Hippocampal formation (tissue), 2 donors: ENCODE measurements at regions not wholly inside any gene's neighbourhood (a gene's known extent, or its start where the extent isn't known, plus 50 kb on each side); places are given as distances from the start of the nearest gene placed in this dataset.

Experiments used
- DNase-seq, 2 donors: peaks; one replicate each; lab custom pipeline; 2025; lab: John Stamatoyannopoulos, UW

DNA sequence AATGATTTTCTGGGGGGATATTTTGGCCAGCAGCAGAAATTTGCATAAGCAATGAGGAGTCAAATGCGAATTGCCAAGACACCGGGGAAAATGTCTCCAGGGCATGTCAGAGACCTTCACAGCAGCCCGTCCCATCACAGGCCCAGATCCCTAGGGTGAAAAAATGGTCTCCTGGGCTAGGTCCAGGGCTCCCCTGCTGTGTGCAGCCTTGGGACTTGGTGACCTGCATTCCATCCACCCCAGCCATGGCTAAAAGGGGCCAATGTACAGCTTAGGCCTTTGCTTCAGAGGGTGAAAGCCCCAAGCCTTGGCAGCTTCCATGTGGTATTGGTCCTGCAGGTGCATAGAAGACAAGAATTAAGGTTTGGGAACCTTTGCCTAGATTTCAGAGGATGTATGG is 534.5 kb upstream of the MEF2C start:
- no peak for DNase-seq

DNA sequence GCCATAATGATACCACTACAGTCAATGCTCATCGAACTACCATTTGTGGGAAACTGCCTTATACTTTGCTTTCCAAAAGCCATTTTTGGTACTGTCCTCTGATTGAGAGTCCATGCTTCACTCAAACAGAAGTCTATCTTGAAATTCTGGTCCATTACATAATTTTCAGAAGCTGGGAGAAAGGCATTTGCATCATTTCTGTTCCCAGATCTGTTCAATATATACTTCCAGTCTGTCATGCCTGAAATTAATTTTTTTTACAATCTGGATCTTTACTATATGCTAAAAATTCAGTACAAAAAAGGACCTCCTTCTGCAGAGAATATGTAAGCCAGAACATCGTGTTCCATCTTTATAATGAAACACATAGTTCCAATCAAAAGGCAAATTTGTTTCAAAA is 528.9 kb upstream of the MEF2C start:
- no peak for DNase-seq

DNA sequence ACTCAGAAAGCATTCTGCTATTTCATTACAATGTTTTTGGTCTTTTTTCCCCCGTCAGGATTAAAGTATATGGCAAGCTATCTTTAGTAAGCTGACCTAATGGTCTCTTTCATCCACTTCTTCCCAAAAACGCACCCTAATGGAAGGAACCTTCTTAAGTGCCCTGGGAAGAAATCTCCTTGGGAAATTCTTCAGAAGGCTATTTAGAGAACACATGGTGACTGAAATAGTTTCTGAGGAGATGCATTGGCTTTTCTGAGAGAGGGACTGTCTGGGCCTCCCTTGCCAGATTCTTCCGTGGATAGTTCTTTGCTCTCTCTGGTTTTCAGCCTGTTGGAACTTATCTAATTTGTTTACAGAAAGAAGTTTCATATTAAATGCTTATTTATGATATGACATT is 524.1 kb upstream of the MEF2C start:
- no peak for DNase-seq

DNA sequence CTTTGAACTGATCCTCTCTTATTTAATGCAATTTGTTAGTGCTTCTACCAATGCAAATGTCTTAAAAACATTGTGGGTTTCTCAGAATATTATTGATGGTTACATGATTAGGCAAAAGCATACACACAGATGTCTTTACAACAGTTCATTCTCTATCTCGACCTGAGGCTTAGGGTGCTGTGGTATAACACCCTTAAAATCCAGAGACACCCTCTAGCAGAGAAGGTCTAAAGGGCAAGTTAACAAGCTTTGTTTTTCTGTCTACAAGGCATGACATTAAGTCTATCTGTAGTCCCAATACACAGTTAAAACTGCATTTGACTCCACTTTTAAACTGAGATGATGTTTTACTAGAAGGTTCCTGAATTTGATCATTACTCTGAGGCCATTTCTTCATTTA is 518.7 kb upstream of the MEF2C start:
- DNase-seq, result no peak

DNA sequence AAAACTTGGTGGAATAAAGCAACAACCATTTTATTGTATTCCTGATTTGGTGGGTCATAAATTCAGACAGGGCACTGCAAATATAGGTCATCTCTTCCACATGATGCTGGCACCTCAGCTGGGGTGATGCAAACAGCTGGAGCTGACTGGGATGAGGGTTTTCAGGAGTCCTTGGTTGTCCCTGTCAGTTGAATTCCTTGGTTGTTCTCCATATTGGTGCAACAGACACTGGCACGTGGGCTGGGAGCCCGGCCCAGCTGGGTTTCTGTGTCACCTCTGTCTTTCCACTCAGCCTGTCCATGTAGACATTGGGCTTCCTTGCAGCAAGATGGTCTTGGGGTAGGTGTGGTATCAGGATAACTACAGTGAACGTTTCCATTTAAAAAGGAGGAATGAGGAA is 518.0 kb upstream of the MEF2C start:
- no peak for DNase-seq

DNA sequence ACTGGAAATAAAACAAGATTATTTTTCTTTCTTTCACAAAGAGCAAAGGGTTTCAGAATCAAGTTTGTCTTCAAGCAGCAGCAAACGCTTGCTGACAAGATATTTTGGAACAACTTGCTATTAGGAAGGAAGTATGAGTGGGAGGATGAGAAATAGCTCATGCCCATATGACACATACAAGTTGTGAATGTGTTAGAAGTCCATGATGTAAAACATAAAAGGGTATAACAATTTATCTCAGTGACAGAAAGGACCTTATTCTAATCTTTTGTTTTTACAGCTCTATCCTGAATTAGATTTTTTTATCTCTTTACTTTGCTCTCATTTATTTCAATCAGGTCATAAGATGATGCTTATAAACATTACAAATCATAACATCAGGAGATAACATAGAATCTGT is 516.6 kb upstream of the MEF2C start:
- DNase-seq, result no peak

DNA sequence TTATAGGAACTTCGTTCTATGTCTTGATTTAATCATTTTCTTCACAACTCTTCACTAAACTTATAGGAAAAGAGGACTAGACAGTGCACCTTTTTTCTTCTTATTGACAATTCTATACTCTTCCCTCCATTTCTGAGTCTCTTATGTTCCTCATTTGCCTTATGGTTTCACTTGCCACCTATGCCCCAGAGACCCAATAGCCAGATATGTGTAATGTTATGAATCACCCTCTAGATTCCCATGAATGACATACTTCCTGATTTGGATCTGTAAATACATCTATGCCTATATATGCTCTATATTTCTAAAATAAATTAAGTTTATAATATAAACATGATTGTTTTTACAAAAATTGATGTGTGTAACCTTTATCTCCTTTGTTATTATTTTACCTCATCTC is 514.1 kb upstream of the MEF2C start:
- DNase-seq, result no peak

DNA sequence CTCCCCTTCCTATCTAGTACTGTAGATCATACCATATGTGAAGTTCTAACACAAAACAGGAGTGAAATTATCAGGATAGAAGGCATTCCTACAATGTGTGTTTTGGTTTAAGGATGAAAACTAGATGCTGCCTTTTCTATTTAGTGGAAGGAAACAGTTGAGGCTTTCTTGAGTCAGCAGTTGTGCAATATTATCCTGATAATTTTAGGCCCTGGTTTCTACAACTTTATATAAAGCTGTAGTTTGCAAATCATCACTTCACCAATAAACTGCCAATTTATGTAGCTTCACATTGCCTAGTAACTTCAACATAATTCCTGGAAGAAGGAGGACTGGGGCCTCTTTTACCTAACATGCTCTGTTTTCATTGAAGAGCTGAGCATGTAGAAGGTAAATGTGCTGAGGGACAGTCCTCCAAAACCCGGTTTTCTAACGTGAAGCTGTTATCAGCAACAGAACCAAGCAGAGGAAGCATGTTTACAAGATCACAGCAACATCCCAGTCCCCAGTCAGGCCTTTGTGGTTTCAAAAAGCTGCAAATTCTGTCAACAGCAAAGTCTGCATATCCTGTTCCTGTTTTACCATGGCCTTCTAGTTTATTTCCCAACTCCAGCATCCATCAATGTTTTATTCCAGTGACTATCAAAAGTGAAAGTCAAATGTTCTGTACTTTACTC is 513.4 kb upstream of the MEF2C start:
- DNase-seq, result peak; percentile 5 to 53

DNA sequence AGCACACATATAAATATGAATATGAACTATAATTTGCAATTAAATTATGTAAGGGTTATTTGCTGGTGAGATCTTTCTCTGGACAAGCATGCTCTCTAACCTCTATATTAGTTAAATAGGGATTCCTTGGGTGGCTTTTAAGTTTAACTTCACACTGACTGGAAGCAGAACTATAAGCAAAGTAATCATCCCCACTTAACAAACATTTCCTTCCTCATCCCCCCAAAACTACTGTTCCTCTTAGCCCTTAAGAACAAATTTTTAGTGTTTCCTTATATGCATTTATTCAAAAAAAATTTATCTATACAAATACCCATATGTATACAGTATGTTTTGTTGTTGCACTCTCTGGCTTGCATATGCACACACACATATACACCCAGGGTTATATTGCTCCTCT is 512.1 kb upstream of the MEF2C start:
- no peak for DNase-seq

DNA sequence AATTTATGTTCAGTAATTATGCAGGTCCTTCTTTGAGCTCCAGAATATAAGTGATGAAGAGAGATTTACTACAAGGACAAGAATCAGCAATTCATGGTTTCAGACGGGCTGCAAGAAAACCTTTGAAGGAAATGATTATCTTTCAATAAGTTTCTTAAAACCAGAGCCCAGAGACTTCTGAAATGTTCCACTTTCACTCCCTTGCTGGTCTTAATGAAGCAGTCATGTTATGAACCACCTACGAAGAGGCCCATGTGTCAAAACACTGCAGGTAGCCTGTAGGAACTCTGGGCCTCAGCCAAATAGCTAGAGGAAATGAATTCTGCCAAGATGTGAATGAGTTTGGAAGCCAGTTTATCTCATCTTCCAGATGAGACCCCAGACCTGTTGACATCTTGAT is 505.9 kb upstream of the MEF2C start:
- DNase-seq, result no peak

DNA sequence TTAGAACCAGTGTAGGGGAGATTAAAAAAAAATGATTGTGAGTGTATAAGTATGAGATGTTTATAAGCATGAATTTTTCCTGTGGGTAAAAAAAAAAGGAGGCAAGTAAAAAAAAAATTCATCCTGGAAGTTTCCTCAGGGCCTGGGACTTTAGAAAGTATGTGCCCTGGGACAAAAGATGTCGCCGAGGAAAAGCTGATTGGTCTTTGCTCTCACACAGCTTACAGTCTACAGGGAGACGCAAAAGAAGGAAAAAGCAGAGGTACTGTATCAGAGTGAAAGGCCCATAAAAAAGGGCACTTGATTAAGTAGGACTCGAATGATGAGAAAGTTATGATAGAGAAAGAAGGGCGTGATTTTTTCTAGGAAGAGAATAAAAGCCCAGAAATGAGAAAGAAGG is 501.4 kb upstream of the MEF2C start:
- no peak for DNase-seq

DNA sequence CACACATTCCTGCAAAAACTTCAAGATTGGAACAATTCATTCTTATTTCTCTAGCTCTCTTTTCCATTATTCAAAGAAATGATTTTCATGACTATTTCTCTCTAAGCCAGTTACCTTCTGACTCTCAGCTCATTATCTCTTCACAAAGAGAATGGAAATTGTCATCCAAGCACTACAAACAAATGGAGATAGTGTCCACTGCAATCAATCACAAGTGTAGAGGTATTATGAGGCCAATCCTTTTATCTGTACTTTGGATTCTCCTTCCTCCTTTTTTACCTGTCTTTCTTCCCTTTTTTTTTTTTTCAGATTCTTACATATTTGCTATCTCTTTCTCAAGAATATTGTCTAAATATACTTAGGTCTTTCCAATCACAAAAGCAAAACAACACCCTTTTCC is 497.7 kb upstream of the MEF2C start:
- no peak for DNase-seq

DNA sequence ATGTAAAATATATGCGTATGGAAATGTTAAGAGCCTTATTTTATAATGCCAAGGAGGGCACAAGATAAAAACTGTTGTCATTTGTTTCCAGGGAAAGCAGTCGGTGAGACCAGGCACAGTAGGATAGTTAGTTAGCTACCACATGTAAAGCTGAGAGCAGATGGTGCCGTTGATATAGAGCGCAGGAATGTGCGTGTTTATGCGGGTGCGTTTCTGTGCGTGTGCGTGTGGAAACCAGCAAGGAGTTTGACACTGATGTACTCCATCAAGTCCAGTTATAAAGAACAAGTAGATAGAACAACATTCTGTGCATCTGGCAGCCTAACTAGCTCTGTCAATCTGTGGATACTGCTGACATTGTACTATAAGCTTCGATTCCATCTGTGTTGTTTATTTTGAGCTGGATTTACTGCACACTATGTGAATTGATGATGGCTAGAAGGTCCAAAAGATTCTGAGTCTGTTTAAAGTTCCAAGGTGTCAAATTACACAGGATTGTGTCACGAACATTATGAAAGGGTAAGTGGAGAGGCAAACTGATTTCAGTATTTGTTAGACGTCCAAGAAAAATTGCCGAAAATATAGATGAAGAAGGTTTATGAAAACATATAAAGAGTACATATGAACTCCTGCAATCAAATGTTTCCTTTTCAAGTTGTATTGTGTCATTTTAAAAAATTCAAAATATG is 494.9 kb upstream of the MEF2C start:
- no peak for DNase-seq

DNA sequence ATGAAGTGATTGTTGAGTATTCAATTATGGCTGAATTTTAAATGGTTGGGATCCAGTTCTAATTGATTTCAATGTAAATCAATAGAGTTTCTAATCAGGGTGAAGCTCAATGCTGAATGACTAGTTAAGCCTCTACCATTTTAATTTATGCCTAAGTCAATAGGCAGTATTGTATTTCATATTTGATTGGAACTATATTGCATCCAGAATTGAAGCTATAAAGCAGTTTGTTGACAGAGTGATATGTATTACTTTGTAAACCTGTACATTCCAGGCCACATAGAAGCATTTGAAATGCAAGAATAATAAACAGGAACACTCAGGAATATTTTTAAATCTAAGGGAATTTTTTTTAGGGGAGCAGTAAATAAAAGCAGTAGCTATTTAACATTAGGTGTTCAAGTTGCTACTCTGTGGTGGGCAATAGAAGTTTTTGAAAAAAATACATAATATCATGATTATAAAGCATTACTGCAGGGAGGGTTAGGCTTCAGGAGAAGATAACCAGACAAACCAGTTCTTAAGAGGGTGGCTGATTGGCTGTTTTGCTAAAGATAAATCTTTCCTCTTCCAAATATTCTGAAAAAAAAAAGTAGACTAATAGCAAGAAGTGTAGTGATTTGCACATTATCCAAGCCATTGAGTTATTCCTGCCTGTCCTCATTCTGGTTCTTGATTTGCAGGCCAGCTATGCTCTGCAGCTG is 492.0 kb upstream of the MEF2C start:
- no peak for DNase-seq

DNA sequence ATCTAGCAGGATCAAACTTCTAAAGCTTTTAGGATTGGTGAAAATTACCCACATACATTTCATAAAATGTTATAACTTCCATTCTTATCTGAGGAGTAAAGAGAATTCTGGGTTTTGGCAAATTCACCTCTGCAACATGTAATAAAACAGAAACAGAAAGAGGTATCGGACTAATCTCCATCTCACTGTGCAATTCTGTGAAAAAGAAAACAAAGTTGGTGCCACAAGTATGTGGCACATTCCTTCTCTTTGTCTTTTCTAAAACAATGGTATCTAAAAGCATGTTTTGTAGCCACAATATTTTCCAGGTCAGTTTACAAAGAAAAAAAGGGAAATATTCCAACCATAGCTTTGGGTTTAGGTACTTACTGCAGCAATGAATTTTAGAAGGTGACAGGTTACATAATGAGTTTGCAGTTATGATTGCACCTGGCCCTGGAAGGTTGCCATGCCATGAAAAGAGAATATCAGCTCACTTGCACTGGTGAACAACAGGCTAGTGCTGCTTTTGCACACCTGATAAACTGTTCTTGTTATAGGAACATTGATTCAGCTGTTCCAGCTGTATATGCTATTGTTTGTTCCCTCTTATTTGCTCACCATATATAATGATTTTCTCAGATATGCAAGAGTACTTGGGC is 491.3 kb upstream of the MEF2C start:
- no peak for DNase-seq

DNA sequence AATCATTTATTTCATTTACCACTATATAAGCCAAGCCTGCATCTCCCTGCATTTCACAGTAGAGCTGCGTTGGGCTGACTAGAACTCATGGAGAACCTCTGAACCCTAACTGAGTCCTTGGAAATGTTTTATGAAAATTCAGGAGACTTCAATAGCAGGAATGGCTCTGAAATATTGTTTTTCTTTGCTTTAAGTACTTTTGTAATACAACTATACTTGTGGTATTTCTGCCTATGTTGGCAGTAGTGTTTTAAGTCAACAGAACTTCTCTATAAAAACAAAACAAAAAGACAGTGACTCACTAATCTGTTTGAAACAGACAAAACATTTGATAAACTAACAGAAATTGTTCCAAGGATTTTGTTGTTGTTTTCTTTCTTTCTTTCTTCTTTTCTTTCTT is 489.2 kb upstream of the MEF2C start:
- no peak for DNase-seq

DNA sequence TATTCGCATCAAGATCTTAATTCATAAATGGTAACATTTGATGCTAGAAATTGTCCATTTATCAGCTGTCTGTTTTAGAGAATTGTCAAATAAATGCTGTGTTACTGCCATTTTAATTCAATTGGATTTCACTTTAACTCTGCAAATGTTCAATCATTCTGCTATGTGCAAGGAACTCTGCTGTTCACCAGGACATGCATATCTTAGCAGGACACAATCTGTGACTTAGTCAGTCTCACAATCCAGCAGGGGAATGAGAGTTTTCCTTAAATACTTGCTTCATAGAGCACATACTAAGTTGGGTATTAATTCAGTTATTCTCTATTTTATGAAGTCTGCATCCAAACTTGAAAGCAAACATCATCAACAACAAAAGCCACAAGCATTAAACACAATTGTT is 488.7 kb upstream of the MEF2C start:
- no peak for DNase-seq

DNA sequence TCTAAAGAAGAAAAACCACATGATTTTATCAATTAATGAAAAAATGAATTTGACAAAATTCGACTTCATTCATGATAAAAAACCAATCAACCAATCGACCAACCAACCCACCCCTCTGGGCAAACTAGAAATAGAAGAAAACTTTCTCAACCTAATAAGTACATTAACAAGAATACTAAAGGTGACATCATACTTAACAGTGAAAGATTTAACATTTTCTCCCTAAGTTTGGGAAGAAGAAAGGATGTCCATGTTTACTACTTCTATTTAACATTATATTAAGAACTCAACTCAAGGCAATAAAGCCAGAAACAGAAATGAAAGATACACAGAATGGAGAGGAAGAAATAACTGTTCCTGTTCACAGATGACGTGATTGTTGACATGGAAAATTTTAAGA is 476.1 kb upstream of the MEF2C start:
- no peak for DNase-seq

DNA sequence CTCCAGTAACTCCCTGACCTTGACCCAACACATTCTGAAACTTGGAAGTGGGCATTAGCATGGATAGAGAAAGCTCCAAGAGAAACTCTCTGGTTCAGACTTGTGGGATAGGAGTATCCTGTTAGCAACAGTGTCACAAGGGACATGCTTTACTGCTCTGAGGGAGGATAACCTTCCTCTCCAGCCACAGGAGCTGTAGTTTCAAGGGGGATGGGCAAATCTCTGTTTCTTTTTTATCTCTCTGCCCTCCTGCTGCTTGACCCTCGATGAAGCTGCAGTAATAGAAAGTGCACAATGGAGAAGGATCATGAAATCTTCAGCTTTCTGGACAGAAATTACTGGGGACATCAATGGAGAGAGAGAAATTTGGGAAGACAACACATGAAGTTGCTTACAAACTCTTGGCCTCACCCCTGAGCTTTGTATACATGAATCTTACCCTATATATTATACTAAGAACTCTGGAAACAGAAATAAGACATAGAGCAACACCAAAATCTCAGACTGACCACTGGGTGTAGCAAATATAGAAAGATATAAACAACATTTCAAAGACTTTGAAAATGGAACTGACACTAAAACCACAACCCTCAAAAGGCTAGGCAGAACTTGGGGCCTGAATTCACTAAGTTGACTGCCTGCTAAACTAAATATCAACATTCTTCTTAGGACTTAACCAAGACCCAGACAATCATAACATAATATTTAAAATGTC is 471.0 kb upstream of the MEF2C start:
- no peak for DNase-seq

DNA sequence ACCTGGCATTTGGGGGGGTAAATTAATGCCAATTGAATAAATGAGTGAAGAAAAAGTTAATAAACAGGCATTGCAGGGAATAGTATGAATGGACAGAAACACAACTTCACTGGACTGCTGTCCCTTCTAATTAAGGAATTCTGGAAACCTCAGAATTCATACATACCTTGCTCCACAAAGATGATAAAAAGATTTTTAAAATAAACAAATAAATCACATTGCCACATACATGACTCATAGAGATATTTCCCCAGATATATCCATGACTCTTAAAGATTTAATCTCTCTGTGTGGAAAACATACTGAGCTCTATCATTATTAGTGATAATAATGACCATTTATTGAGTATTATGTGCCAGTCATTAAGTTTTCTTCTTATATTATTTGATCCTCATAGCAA is 469.0 kb upstream of the MEF2C start:
- no peak for DNase-seq

DNA sequence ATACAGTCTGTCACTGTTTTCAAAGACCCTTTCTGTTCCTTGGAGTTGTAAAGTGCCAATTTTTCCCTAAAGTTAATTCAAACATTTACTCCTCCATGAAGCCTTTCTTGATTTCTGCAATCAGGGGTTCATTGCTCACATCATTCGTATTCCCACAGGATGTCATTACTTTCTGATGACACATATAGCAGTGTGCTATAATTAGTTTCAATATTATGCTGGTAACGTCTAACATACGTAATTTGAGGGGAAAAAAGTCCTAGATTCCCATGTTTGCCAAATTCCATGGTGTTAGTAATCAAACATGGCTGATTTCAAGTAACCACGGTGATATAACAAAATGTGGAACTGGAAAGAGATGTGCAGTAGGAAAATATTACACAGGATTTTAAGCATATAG is 468.2 kb upstream of the MEF2C start:
- DNase-seq, result no peak

DNA sequence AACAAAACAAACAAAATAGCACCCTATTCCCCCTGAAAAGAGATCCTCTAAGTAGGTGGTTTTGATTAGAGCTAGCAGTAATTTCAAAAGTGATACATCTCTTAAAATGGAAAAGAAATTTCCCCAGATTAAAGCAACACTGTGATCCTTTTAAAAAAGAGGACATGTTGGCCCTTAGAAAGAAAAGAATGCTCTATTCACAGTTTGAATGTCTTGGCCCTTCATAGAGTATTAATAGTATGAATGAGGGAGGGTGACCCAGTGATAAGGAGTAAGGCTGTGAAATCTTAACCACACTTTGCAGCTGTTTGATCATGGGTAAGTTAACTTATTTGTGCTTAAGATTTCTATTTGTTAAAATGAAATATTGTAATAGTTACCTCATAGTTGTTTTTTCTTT is 467.7 kb upstream of the MEF2C start:
- no peak for DNase-seq
